Esophagus squamous epithelium (tissue), 5 donors: ENCODE measurements at regions not wholly inside any gene's neighbourhood (a gene's known extent, or its start where the extent isn't known, plus 50 kb on each side); places are given as distances from the start of the nearest gene placed in this dataset.

ENCODE experiments used
- DNase-seq: peaks from one replicate; lab custom pipeline; 2025; lab: John Stamatoyannopoulos, UW
- H3K27ac ChIP-seq, 4 donors: fragments of 200-600 bp; sonication (generic); one replicate each; pipeline ENCODE4 v1.5.1; 2016 to 2019; ENCODE audit warnings: mild to moderate bottlenecking in 1 of 4
- H3K27me3 ChIP-seq, 4 donors: fragments of 200-600 bp; sonication (generic); 1 replicate in 3 of 4; 2 replicates in 1 of 4; pipeline versions ENCODE4 v1.5.1 to v1.6.0; 2017 to 2021; ENCODE audit warnings: antibody characterized with exemption in 1 of 4
- H3K36me3 ChIP-seq, 3 donors: fragments of 200-600 bp; sonication (generic); one replicate each; pipeline ENCODE4 v1.5.1; 2016 to 2019
- H3K4me1 ChIP-seq, 3 donors: fragments of 200-600 bp; sonication (generic); one replicate each; pipeline ENCODE4 v1.5.1; 2017 to 2019
- H3K4me3 ChIP-seq, 4 donors: fragments of 200-600 bp; sonication (generic); 1 replicate in 3 of 4; 2 replicates in 1 of 4; pipeline ENCODE4 v1.5.1; 2016 to 2019; ENCODE audit warnings: mild to moderate bottlenecking in 2 of 4, moderate library complexity in 1 of 4
- H3K9me3 ChIP-seq, 3 donors: fragments of 200-600 bp; sonication (generic); one replicate each; pipeline ENCODE4 v1.5.1; 2016 to 2019
- CTCF ChIP-seq, 6 experiments: fragments of 450-650 bp in 4 of 6; fragments of 200-600 bp in 2 of 6; sonication (generic) in 2 of 6; IDR thresholded peaks; one replicate each; pipeline ENCODE4 v1.5.1; 2016 to 2019; ENCODE audit warnings: antibody characterized with exemption in 6 of 6, mild to moderate bottlenecking in 4 of 6, moderate library complexity in 4 of 6
- POLR2A ChIP-seq, 4 donors: fragments of 450-650 bp; IDR thresholded peaks; one replicate each; pipeline ENCODE4 v1.6.1; 2017; ENCODE audit warnings: antibody characterized with exemption in 4 of 4, mild to moderate bottlenecking in 4 of 4, moderate library complexity in 3 of 4
- WGBS, 2 donors: methylation state at CpG; one replicate each; pipeline ENCODE4 v1.1.5; 2018; 5-methylcytosine and 5-hydroxymethylcytosine counted together
- intact Hi-C: fragments of 100-400 bp; cut with DNase I; formaldehyde crosslinking; loops from one replicate; pipeline ENCODE4 v1.15.0; 2022
- donor health status: DM: yes; HTN: yes; CAD: no.

- Histone ChIP-seq H3K4me1 (no peaks in the 10 kb centered on the region), H3K36me3 (no peaks in the 10 kb centered on the region), H3K4me3 (no peak overlapping the region), H3K27ac (no peak overlapping the region), H3K9me3 (no peaks in the 10 kb centered on the region), H3K27me3 (no peaks in the 10 kb centered on the region)
- WGBS, 2 donors: 58 to 60% methylated on average over 2 of the region's 2 CpGs
- intact Hi-C loops: no loop called here
- TF ChIP-seq POLR2A (IDR thresholded peaks at IDR 0.05) (no peak), CTCF (IDR thresholded peaks at IDR 0.05) (no peak)
- DNase-seq: no peak
These were observed 110.1 kb downstream of the MAIP1 start for GRCh38 chr2:200065477-200065876.

- no peak for TF ChIP-seq CTCF (IDR thresholded peaks at IDR 0.05)
- TF ChIP-seq POLR2A (IDR thresholded peaks at IDR 0.05): no peak
- WGBS, 2 donors: 78 to 80% methylated on average over 2 of the region's 2 CpGs
- Histone ChIP-seq H3K36me3 (no peaks in the 10 kb centered on the region), H3K9me3 (no peaks in the 10 kb centered on the region), H3K4me3 (no peak overlapping the region), H3K4me1 (no peaks in the 10 kb centered on the region), H3K27me3 (no peaks in the 10 kb centered on the region), H3K27ac (no peak overlapping the region)
- intact Hi-C loops: no loop called here
- no peak for DNase-seq
These were observed 111.0 kb downstream of the MAIP1 start for GRCh38 chr2:200066417-200066816.

- Histone ChIP-seq H3K27ac (no peak overlapping the region), H3K4me3 (no peak overlapping the region), H3K36me3 (no peaks in the 10 kb centered on the region), H3K9me3 (no peaks in the 10 kb centered on the region), H3K4me1 (no peaks in the 10 kb centered on the region), H3K27me3 (no peaks in the 10 kb centered on the region)
- TF ChIP-seq POLR2A (IDR thresholded peaks at IDR 0.05) (no peak), CTCF (IDR thresholded peaks at IDR 0.05) (no peak)
- DNase-seq: no peak
- intact Hi-C loops: no loop called here
These were observed 113.3 kb downstream of the MAIP1 start for GRCh38 chr2:200068642-200069041.

GRCh38 chr2:200077210-200077650 is 121.8 kb downstream of the MAIP1 start:
- H3K9me3 ChIP-seq: no peaks in the 10 kb centered on the region
- no peaks in the 10 kb centered on the region for H3K27me3 ChIP-seq
- 27 to 33% methylated on average over 5 of the region's 5 CpGs for WGBS, 2 donors
- H3K4me1 ChIP-seq: peaks cover 0 to 16% (median 7%) of the 10 kb centered on the region in 3 donors
- TF ChIP-seq CTCF (IDR thresholded peaks at IDR 0.05): no peak
- no peak for TF ChIP-seq POLR2A (IDR thresholded peaks at IDR 0.05)
- H3K4me3 ChIP-seq: peak overlapping the region in 1 of 4 donors; percentile 25
- H3K36me3 ChIP-seq: no peaks in the 10 kb centered on the region
- intact Hi-C loops: no loop called here
- DNase-seq: no peak
- peak overlapping the region in 3 of 4 donors; percentile 17 to 57 (median 46) for H3K27ac ChIP-seq

- H3K27ac ChIP-seq: peak overlapping the region in 1 of 4 donors; percentile 57
- no peaks in the 10 kb centered on the region for H3K9me3 ChIP-seq
- no peaks in the 10 kb centered on the region for H3K27me3 ChIP-seq
- DNase-seq: no peak
- peaks cover 0 to 16% (median 7%) of the 10 kb centered on the region in 3 donors for H3K4me1 ChIP-seq
- intact Hi-C loops: no loop called here
- no peak overlapping the region for H3K4me3 ChIP-seq
- no peaks in the 10 kb centered on the region for H3K36me3 ChIP-seq
- TF ChIP-seq CTCF (IDR thresholded peaks at IDR 0.05) (no peak), POLR2A (IDR thresholded peaks at IDR 0.05) (no peak)
- WGBS, 2 donors: 87 to 88% methylated on average over 3 of the region's 3 CpGs
These were observed 122.5 kb downstream of the MAIP1 start for GRCh38 chr2:200077838-200078237.
